Peyer's patch (tissue), 4 donors: ENCODE measurements at regions not wholly inside any gene's neighbourhood (a gene's known extent, or its start where the extent isn't known, plus 50 kb on each side); places are given as distances from the start of the nearest gene placed in this dataset.

Experiments
- CTCF ChIP-seq, 6 experiments: fragments of 450-650 bp in 4 of 6; fragments of 200-600 bp in 2 of 6; sonication (generic) in 1 of 6; IDR thresholded peaks; one replicate each; pipeline ENCODE4 v1.5.1; 2017 to 2019; ENCODE audit warnings: antibody characterized with exemption in 6 of 6, mild to moderate bottlenecking in 3 of 6, moderate library complexity in 1 of 6
- POLR2A ChIP-seq, 2 donors: fragments of 450-650 bp; IDR thresholded peaks; one replicate each; pipeline ENCODE4 v1.5.1; 2017; ENCODE audit warnings: antibody characterized with exemption in 2 of 2, mild to moderate bottlenecking in 2 of 2, moderate library complexity in 2 of 2

DNA sequence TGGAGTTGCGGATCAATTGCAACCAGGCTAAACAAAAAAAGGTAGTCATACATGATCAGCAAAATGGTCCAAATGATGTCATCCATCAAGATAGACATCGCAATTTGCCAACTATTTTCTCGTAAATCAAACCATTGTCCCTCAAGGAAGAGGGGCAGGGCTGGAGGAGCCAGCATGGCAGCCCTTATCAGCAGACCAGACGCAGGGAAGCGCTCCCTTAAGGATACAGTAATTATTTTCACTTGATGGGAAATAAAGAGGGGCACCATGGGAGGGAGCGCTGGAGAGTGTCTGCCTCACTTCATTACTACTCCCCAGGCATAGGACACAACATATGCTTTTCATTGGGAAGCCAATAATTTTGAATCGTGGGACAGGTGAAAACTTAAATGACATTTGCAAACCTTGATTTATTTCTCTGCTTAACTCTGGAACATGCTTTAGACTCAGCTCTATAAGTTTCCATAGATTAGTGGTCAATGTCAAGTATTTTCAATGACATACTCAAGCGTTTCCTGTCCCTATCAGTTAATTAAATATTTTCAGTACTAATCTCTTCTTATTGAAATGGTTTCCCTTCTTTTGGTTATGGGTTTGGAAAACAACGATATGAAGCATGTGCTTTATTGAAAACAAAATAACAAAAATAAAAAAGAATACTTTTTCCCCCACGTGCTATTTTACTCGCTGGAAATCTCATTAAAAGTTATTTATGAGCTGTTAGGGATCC, 202.4 kb upstream of the HABP2 start:
- TF ChIP-seq CTCF (IDR thresholded peaks at IDR 0.05) (no peak), POLR2A (IDR thresholded peaks at IDR 0.05) (no peak)
